GM18498 (cell line): ENCODE measurements at regions not wholly inside any gene's neighbourhood (a gene's known extent, or its start where the extent isn't known, plus 50 kb on each side); places are given as distances from the start of the nearest gene placed in this dataset.

Experiments used
- ATAC-seq: cut with Tn5 transposase; IDR thresholded peaks from one replicate; pipeline ENCODE4 v1.9.1; 2021; ENCODE audit warnings: mild to moderate bottlenecking, moderate library complexity; ENCODE audit not compliant: unreplicated experiment

DNA sequence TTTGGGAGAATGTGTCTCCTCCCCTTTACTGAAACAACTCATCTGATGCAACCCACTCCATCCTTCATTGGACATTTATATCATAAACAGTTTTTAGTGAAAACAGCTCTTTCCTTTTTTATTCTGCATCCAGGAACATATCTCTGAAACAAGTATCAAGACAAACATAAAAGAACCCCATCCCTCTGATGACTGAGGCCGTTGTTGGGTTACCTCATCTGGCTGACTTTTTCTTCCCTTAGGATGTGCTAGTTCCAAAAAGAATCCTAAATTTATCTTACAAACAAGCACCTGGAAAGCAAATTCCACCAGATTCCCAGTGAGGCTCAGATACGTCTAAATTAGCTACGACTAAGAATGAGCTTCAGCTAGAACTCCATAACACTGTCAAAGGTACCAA lies 483.7 kb upstream of the INTU start:
- no peak for ATAC-seq

GRCh38 chr4:127151941-127152340 lies 480.8 kb upstream of the INTU start:
- no peak for ATAC-seq

DNA sequence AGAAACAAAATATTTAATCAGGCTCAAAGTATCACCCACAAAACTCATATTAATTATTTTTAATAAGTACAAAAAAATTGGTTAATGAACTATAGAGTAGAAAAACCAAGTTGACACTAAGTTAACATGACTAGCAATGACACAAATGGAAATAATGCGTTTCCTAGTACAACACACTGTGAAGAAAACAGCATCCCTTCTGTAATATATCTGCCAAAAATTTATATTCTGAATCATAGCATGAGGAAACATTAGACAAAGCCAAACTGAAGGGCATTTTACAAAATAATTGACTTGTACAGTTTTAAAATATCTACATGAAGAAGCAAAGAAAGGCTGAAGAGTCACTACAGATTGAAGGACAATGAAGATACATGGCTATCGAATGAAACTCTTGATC lies 477.6 kb upstream of the INTU start:
- no peak for ATAC-seq

DNA sequence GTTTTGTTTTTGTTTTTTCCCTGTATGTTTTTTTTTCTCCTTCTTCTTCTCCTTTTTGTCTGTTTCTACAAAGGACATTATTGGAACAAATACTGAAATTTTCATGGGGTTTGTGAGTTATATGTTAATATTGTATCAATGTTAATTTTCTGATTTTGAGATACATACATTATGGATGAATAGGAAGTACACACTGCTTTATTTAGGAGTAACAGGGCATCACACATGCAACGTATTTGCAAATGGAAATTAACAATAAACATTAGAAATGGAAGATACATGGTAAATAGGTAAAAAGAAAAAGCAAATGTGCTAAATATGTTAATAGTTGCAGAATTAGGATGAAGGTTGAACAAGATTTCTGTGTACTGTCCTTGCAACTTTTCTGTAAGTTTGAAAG lies 477.2 kb upstream of the INTU start:
- ATAC-seq: no peak

DNA sequence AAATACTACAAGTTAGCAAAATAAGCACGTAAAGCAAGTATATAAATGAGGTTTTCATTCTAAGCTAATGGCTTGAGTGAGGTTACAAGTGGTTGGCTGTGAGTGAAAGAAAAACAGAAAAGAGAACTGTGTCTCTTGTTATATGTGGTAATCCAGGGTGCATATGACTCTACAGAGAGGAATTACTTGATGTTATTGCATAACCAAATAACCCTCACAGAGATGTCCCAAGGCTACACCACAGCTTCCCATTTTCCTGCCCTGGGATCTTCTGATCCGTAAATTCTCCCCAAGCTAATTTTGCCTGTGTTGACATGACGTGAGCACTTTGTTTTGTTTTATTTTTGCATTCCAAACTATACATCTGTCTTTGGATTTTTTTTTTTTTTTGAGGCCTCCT lies 470.0 kb upstream of the INTU start:
- no peak for ATAC-seq

DNA sequence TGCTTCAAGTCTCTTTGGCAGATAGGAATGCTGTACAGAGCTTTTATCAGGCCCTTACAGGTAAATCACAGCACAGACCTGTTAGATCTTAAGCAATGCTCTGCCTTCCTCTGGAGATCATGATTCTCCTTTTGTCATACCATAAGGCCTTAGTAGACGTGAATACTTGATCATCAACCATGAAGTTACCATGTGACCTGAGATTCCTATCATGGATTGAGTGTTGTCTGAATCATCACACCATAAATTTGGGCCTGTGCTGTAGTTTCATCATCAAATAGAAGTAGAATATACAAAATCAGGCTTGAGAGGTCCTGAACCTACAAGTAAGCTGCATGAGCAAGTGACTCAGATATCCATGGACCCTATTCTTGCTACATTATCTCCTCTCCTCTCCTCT lies 466.8 kb upstream of the INTU start:
- no peak for ATAC-seq

DNA sequence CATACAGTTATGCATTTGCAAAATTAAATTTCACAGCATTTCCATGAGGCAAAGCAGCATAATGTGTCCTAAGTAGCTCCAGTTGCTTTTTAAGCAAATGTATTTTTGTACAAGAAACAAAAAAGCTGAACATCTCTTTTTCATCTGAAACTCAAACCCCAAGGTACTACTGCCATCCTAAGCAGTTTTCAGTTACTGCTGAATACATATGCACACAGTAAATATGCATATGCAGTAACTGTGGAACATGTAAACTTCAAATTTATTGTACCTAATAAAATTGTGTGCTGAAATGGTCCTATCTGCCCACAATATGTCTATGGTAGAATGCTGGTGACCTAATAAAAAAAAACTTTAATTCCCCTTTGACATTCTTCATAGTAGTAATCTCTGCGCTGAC lies 458.6 kb upstream of the INTU start:
- ATAC-seq: no peak

DNA sequence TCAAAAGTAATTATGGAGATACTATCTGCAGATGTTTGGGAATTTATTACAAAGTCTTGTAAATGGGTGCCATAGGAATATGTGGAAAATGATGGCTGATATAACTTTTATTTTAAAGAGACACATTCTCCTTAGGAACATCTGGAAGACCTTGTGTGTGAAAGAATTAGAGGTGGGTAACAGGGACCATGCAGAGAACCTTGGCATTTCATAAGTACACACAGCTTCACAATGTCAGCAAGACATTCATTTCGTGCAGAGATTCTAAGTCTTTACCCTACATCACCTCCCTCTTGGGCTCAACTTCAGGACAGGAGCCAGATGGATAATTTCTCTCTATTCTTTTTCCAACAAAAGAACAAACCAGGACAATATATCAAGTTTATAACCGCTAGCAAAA lies 458.1 kb upstream of the INTU start:
- no peak for ATAC-seq

- no peak for ATAC-seq
These were observed 453.3 kb upstream of the INTU start for GRCh38 chr4:127179256-127180087.

- ATAC-seq: no peak
These were observed 451.8 kb upstream of the INTU start for GRCh38 chr4:127181001-127181400.

DNA sequence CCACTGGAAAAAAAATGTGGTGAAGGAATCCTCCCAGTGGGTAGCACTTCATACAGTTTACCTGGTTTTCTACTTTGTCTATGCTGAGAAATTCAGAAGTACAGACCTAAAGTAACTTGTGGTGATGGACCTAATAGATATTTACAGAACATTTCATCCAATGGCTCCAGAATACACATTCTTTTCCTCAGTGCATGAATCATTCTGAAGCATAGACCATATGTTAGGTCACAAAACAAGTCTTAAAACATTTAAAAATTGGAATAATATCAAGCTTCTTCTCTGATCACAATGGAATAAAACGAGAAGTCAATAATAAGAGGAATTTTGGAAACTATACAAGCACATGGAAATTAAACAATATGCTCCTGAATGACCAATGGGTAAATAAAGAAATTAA lies 450.1 kb upstream of the INTU start:
- no peak for ATAC-seq

GRCh38 chr4:127188847-127189246 lies 443.9 kb upstream of the INTU start:
- no peak for ATAC-seq

GRCh38 chr4:127194281-127194680 lies 438.5 kb upstream of the INTU start:
- ATAC-seq: no peak

DNA sequence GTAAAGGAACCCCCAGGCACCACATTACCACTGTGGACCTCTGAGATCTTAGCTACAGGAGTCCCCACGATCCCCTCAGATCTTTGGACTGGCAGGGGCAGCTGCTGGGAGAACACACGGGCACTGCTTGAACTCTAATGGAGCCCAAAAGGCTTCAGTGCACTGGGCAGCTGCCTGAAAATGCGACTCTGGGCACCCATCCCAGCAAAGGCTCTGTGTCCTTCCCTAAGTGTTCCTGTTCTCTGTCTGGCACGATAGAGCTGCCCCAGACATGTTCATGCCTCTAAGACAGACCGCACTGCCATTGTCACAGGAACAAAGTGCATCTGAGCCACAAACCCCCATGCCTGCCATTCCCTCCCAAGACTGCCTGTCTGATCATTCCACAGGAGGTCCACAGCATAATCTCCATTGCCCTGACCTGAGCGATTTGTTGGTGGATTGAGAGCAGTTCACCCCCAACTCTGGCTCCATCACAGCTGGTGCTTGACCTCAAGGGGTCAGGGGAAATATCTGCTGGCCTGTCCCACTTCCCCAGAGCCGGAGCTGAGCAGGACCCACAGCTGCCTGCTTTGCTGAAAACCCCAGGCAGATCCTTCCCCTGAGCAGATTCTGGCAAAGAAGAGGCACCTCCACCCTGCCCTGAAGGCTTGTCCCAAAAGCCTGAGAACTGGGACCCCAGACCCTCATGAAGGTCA lies 436.0 kb upstream of the INTU start:
- ATAC-seq: no peak

- ATAC-seq: no peak
These were observed 429.1 kb upstream of the INTU start for GRCh38 chr4:127203562-127204200.

DNA sequence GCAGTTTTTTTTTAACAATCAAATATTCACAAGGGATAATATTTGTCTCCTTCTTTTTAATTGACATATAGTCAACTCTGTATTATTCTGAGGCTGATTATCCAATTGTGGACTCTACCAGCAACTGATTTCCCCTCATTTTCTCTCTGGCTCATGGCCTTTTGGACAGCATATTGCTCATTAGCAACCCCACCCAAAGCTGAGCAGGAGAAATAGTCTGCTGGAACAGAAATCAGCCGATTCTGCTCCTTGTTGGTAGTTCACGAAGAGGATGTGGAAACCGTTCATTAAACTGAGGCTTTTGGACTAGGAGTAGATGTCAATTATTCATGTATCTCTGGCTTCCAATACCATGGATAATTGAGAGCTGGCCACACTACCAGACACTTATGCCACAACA lies 428.4 kb upstream of the INTU start:
- no peak for ATAC-seq

DNA sequence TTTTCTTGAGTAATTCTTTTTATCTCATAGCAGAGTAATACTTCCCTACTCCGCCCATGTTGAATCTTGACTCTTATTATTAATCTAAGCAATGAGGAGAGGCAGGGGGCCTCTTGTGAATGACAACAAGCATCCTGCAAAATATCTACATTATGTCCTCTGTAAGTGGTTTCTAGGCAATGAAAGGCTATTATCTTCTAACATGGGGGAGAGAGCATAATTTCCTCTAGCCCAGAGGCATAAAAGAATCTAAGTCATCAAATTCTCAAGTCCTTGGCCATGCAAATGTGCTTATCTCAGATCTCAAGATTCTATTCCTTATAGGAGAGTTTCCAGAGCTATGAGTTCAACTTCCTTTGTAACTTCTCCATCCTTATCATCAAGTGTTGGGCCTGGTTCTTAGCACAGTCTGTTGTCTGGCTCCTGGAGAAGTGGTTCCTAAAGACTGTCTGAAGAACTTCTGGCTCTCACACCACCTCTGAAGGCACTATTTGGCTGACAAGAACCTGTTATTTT lies 423.1 kb upstream of the INTU start:
- ATAC-seq: no peak

GRCh38 chr4:127210893-127211649 lies 421.7 kb upstream of the INTU start:
- no peak for ATAC-seq

DNA sequence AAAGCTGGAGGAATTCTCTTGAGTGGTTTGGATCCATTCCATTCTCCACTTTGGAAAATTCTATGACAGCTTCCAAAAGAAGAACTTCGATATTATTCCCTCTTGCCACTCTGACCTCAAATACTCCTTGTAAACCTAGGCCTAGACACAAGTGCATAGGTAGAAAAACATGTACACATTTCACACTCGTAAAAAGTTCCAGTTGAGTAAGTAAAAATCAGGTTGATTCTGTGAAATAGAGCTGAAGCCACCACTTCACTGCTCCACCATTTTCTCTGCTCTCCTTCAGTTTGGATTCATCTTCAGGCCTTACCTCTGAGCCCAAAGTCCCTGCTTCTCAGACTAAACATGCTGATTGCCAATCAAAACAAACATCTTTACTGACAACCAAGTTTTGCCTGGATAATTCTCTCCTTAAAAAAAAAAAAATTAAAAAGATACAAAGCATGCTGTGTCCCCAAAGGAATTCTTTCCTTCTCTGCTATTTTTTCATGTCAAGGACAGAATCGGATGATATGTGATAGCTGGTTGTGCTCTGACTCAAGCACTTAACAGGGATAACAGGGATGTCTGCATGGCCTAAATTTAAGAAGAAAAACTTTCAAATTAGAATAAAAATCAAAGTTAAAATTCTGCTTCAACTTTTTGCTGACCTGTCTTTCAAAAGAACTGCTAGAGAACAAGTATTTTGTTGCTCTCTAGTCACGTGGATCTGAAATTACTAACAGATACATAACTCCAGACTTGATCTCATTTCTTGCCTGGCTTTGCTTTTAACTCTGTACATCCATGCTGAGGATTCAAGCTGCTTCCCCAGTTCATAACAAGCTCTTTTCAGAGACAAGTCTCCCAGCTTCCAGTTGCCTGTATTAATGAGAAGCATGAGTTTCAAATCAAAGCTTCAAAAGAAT lies 420.9 kb upstream of the INTU start:
- ATAC-seq: no peak

- no peak for ATAC-seq
These were observed 420.1 kb upstream of the INTU start for GRCh38 chr4:127212701-127213100.
